Natural killer cell (primary cell): ENCODE measurements at regions not wholly inside any gene's neighbourhood (a gene's known extent, or its start where the extent isn't known, plus 50 kb on each side); places are given as distances from the start of the nearest gene placed in this dataset.

Experiments
- ATAC-seq, 3 donors: fragments of 150-1000 bp in 2 of 3; fragments of 200-7000 bp in 1 of 3; cut with Tn5 transposase; 1 replicate in 1 of 3; 2 replicates in 2 of 3; pipeline ENCODE4 v1.10.0; 2021; ENCODE audit warnings: mild to moderate bottlenecking in 2 of 3, moderate library complexity in 2 of 3
- DNase-seq, 2 donors: peaks; one replicate each; pipeline versions ENCODE4 v3.0.0 to v3.0.0-alpha.2; 2013 to 2021; ENCODE audit warnings: mixed read lengths in 1 of 2
- H3K27ac ChIP-seq: one replicate; pipeline ENCODE4 v1.5.1; 2013; ENCODE audit warnings: mild to moderate bottlenecking, low read length
- H3K27me3 ChIP-seq: one replicate; pipeline ENCODE4 v1.6.1; 2013; ENCODE audit warnings: low read length; ENCODE audit not compliant: control insufficient read depth, insufficient read depth
- H3K36me3 ChIP-seq: one replicate; pipeline ENCODE4 v1.6.1; 2013; ENCODE audit warnings: low read length; ENCODE audit not compliant: control insufficient read depth, insufficient read depth
- H3K4me1 ChIP-seq: one replicate; pipeline ENCODE4 v1.6.1; 2013; ENCODE audit warnings: low read length; ENCODE audit not compliant: control insufficient read depth, insufficient read depth
- H3K4me3 ChIP-seq: one replicate; pipeline ENCODE4 v1.5.1; 2013; ENCODE audit warnings: low read length
- H3K9me3 ChIP-seq: one replicate; pipeline ENCODE4 v1.6.1; 2013; ENCODE audit warnings: low read length; ENCODE audit not compliant: control insufficient read depth, insufficient read depth
- H3K27ac Mint-ChIP-seq, 2 donors: one replicate each; pipeline ENCODE4 v1.8.0; 2022; ENCODE audit warnings: mild to moderate bottlenecking in 2 of 2, mixed read lengths in 2 of 2, moderate library complexity in 1 of 2
- H3K27me3 Mint-ChIP-seq, 2 donors: one replicate each; pipeline ENCODE4 v1.8.0; 2022; ENCODE audit warnings: low read depth in 2 of 2, mixed read lengths in 2 of 2
- H3K36me3 Mint-ChIP-seq: one replicate; pipeline ENCODE4 v1.8.0; 2022; ENCODE audit warnings: mixed read lengths
- H3K4me1 Mint-ChIP-seq, 2 donors: one replicate each; pipeline ENCODE4 v1.8.0; 2022; ENCODE audit warnings: mixed read lengths in 2 of 2
- H3K4me3 Mint-ChIP-seq: one replicate; pipeline ENCODE4 v1.8.0; 2022; ENCODE audit warnings: mild to moderate bottlenecking, moderate library complexity, mixed read lengths
- H3K9me3 Mint-ChIP-seq, 2 donors: one replicate each; pipeline ENCODE4 v1.8.0; 2022; ENCODE audit warnings: mixed read lengths in 2 of 2
- WGBS: methylation state at CpG from one replicate; pipeline ENCODE4 v1.1.7; 2013; ENCODE audit warnings: missing lambda C conversion rate; ENCODE audit not compliant: insufficient coverage; 5-methylcytosine and 5-hydroxymethylcytosine counted together
- intact Hi-C: fragments of 100-400 bp; cut with micrococcal nuclease; formaldehyde crosslinking; loops from one replicate; pipeline ENCODE4 v1.14.2; 2022
- TF ChIP-seq, protein P1 (sequence below): fragments of 200-600 bp; IDR thresholded peaks from one replicate; pipeline ENCODE4 v1.8.0; 2022; ENCODE audit warnings: antibody characterized with exemption

DNA sequence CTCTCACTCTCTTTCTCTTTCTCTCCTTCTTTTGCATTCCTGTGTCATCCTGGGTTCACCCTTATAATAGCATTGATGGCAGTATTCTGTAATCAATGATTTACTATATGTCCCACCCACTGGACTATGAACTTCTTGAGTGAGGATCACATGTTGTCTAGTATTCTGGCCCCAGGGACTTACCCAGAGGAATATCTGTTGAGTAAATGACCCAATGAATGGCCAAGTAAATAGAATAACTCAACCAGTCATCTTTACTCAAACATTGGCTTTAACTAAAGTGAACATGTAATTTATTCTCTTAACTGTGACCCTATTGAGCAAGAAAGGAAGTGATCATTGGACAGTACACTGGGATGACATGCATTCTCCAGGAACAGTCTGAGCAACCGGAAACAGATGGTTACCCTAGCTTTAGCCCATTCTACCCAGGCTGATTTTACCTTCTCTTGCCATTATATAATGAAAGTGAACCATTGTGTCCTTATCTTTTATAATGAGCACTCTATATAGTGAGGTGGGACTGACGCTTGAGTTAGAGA, 94.5 kb upstream of the SOX14 start:
- Mint-ChIP-seq H3K27ac (no peak overlapping the region), H3K4me3 (no peak overlapping the region), H3K9me3 (peaks cover 9 to 11% of the 10 kb centered on the region in 2 donors), H3K36me3 (no peaks in the 10 kb centered on the region), H3K27me3 (no peaks in the 10 kb centered on the region), H3K4me1 (no peaks in the 10 kb centered on the region)
- TF ChIP-seq, protein P1, sequence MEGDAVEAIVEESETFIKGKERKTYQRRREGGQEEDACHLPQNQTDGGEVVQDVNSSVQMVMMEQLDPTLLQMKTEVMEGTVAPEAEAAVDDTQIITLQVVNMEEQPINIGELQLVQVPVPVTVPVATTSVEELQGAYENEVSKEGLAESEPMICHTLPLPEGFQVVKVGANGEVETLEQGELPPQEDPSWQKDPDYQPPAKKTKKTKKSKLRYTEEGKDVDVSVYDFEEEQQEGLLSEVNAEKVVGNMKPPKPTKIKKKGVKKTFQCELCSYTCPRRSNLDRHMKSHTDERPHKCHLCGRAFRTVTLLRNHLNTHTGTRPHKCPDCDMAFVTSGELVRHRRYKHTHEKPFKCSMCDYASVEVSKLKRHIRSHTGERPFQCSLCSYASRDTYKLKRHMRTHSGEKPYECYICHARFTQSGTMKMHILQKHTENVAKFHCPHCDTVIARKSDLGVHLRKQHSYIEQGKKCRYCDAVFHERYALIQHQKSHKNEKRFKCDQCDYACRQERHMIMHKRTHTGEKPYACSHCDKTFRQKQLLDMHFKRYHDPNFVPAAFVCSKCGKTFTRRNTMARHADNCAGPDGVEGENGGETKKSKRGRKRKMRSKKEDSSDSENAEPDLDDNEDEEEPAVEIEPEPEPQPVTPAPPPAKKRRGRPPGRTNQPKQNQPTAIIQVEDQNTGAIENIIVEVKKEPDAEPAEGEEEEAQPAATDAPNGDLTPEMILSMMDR, result no peak
- H3K27ac ChIP-seq, result no peak overlapping the region
- no CpG with 5 or more reads among the region's 2 CpGs for WGBS
- H3K9me3 ChIP-seq, result no peaks in the 10 kb centered on the region
- no peak overlapping the region for H3K4me3 ChIP-seq
- no peaks in the 10 kb centered on the region for H3K36me3 ChIP-seq
- no peaks in the 10 kb centered on the region for H3K27me3 ChIP-seq
- no peaks in the 10 kb centered on the region for H3K4me1 ChIP-seq
- DNase-seq (no peak), ATAC-seq (no peak)
- intact Hi-C loops, result no loop called here

DNA sequence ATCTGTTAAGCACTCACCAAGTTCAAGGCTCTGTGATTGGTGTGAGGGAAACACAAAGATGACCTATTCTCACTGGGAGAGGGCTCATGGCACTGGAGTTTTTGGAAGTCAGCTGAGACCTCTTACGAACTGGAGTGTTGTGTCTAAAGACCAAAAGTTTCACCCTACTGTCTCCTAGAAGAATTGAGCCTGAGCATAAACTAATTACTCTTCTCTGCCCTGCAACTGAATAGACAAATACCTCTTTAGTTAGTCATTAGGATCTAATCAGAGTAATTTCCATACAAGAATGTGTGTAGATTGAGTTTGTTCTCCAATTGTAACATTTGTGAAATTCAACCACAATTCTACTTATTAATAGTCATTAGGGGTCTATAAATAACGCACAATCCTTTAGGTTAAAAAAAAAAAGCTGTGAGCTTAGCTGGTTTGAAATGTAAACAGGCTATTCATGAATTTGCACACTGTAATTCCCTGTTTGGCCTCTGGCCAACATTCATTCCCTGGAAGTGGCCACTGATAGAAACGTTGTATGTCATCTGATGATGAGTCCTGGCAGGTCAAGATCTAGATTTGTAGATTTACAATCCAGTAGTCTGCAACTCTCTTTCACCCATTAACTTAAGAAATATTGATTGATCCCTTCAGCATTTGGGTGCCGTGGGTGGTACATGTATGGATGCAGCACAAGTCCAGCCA, 76.8 kb upstream of the SOX14 start:
- H3K36me3 ChIP-seq, result no peaks in the 10 kb centered on the region
- no peak overlapping the region for H3K27ac ChIP-seq
- Mint-ChIP-seq H3K4me3 (no peak overlapping the region), H3K4me1 (no peaks in the 10 kb centered on the region), H3K9me3 (peaks cover 2 to 3% of the 10 kb centered on the region in 2 donors), H3K27me3 (no peaks in the 10 kb centered on the region), H3K36me3 (no peaks in the 10 kb centered on the region), H3K27ac (no peak overlapping the region)
- H3K27me3 ChIP-seq, result no peaks in the 10 kb centered on the region
- no peak overlapping the region for H3K4me3 ChIP-seq
- H3K4me1 ChIP-seq, result no peaks in the 10 kb centered on the region
- no peak for ATAC-seq
- TF ChIP-seq, protein P1, result no peak
- WGBS, result 76% methylated on average over 3 of the region's 4 CpGs
- intact Hi-C loops, result no loop called here
- H3K9me3 ChIP-seq, result no peaks in the 10 kb centered on the region
- no peak for DNase-seq

DNA sequence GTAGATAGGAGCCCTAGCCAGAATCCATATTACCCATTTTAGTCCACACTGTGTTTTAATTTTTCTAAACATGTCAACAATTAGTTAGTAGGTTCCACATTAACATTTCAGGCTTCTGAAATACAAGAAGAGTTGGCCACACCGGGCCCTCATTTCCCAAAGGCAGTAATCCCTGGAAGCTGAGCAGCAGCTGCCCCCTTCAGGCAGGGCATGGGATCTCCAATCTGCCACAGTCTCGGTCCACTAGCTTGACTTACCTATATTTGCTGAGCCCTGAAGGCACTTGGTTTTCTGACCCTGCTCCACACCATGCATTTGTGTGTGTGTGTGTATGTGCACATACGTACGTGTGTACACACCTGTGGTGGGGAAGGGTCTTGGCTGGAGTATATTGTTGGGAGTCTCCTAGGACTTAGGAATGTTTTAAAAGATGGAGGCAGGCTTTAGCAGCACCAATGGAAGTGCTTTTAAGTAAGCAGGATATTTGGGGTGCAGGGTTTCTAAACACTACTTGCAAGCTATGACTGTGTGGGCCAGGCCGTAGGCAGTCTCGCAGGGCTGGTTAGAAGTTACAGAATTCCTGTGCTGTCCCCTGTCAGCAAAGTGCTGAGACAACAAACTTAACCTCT, 71.2 kb upstream of the SOX14 start:
- no peaks in the 10 kb centered on the region for H3K27me3 ChIP-seq
- intact Hi-C loops, result no loop called here

More for the DNA sequence above, 71.2 kb upstream of the SOX14 start:
- H3K36me3 ChIP-seq, result no peaks in the 10 kb centered on the region
- H3K4me3 ChIP-seq, result no peak overlapping the region
- ATAC-seq (no peak), DNase-seq (no peak)
- H3K27ac Mint-ChIP-seq, result no peak overlapping the region
- TF ChIP-seq, protein P1, result no peak
- WGBS, result 31% methylated on average over 6 of the region's 6 CpGs
- no peaks in the 10 kb centered on the region for H3K4me1 ChIP-seq
- no peaks in the 10 kb centered on the region for H3K9me3 ChIP-seq
- no peak overlapping the region for H3K4me3 Mint-ChIP-seq
- no peaks in the 10 kb centered on the region for H3K4me1 Mint-ChIP-seq
- no peaks in the 10 kb centered on the region for H3K36me3 Mint-ChIP-seq
- no peaks in the 10 kb centered on the region for H3K27me3 Mint-ChIP-seq
- H3K27ac ChIP-seq, result no peak overlapping the region
- peaks cover 2 to 10% of the 10 kb centered on the region in 2 donors for H3K9me3 Mint-ChIP-seq
